GM23338 (cell line): ENCODE measurements at regions not wholly inside any gene's neighbourhood (a gene's known extent, or its start where the extent isn't known, plus 50 kb on each side); places are given as distances from the start of the nearest gene placed in this dataset.

Experiments used
- ATAC-seq: fragments of 200-7000 bp; cut with Tn5 transposase; 3 replicates; pipeline ENCODE4 v1.9.1; 2020
- DNase-seq: peaks from one replicate; pipeline ENCODE4 v3.0.0-alpha.2; 2015; ENCODE audit warnings: low spot score
- H2AFZ ChIP-seq: fragments of 200-600 bp; sonication (generic); 2 replicates; pipeline ENCODE4 v1.8.0; 2016; ENCODE audit warnings: antibody characterized with exemption, mild to moderate bottlenecking, moderate library complexity
- H3F3A ChIP-seq: fragments of 200-600 bp; sonication (generic); replicated peaks from 2 replicates; pipeline ENCODE4 v1.8.0; 2017; ENCODE audit warnings: antibody characterized with exemption, mixed run types, low read depth
- H3K27ac ChIP-seq: fragments of 200-600 bp; sonication (generic); 2 replicates; pipeline ENCODE4 v1.6.1; 2016; ENCODE audit warnings: low read depth
- H3K27me3 ChIP-seq: fragments of 200-600 bp; sonication (generic); 2 replicates; pipeline ENCODE4 v1.8.0; 2016; ENCODE audit warnings: mild to moderate bottlenecking, mixed run types, moderate library complexity; ENCODE audit not compliant: insufficient read depth
- H3K36me3 ChIP-seq: fragments of 200-600 bp; sonication (generic); 2 replicates; pipeline ENCODE4 v1.8.0; 2016; ENCODE audit warnings: mild to moderate bottlenecking; ENCODE audit not compliant: insufficient read depth
- H3K4me1 ChIP-seq: fragments of 200-600 bp; sonication (generic); 2 replicates; pipeline ENCODE4 v1.8.0; 2016; ENCODE audit warnings: mild to moderate bottlenecking, moderate library complexity; ENCODE audit not compliant: insufficient read depth
- H3K4me2 ChIP-seq: fragments of 200-600 bp; sonication (generic); 2 replicates; pipeline ENCODE4 v1.7.1; 2017; ENCODE audit warnings: mixed run types
- H3K4me3 ChIP-seq: fragments of 200-600 bp; sonication (generic); 2 replicates; pipeline ENCODE4 v1.6.1; 2016; ENCODE audit warnings: mixed run types
- H3K79me2 ChIP-seq: fragments of 200-600 bp; sonication (generic); replicated peaks from 2 replicates; pipeline ENCODE4 v1.8.0; 2017; ENCODE audit warnings: mild to moderate bottlenecking; ENCODE audit not compliant: insufficient read depth
- H3K9me2 ChIP-seq: fragments of 200-600 bp; sonication (generic); 2 replicates; pipeline ENCODE4 v1.8.0; 2017; ENCODE audit not compliant: insufficient read depth
- H4K20me1 ChIP-seq: fragments of 200-600 bp; sonication (generic); replicated peaks from 2 replicates; pipeline ENCODE4 v1.8.0; 2017; ENCODE audit warnings: mild to moderate bottlenecking; ENCODE audit not compliant: insufficient read depth
- H3K27ac Mint-ChIP-seq: 2 replicates; pipeline ENCODE4 v1.8.0; 2020; ENCODE audit warnings: inconsistent platforms, mild to moderate bottlenecking, moderate library complexity, mixed read lengths
- H3K27me3 Mint-ChIP-seq: 3 replicates; pipeline ENCODE4 v1.8.0; 2022; ENCODE audit warnings: low read depth, mild to moderate bottlenecking, moderate library complexity, mixed read lengths, inconsistent platforms; ENCODE audit not compliant: insufficient read depth, poor library complexity
- H3K36me3 Mint-ChIP-seq: 3 replicates; pipeline ENCODE4 v1.8.0; 2021; ENCODE audit warnings: low read depth, mild to moderate bottlenecking, inconsistent platforms, moderate library complexity, mixed read lengths
- H3K4me1 Mint-ChIP-seq: 3 replicates; pipeline ENCODE4 v1.8.0; 2020; ENCODE audit warnings: mild to moderate bottlenecking, inconsistent platforms, mixed read lengths
- H3K4me3 Mint-ChIP-seq: 3 replicates; pipeline ENCODE4 v1.8.0; 2021; ENCODE audit warnings: moderate library complexity, mild to moderate bottlenecking, inconsistent platforms, mixed read lengths
- H3K9me3 Mint-ChIP-seq: 3 replicates; pipeline ENCODE4 v1.8.0; 2020; ENCODE audit warnings: moderate library complexity, mild to moderate bottlenecking, inconsistent platforms, mixed read lengths
- CREB1 ChIP-seq: fragments of 250-450 bp; sonication (Bioruptor Pico); IDR thresholded peaks from 2 replicates; pipeline ENCODE4 v1.5.0; 2020; ENCODE audit warnings: low read depth, mild to moderate bottlenecking, moderate library complexity
- CTCF ChIP-seq, 2 experiments: fragments of 200-600 bp in 1 of 2; sonication (generic) in 1 of 2; conservative IDR thresholded peaks; 2 replicates each; pipeline versions ENCODE4 v1.5.1 to v1.6.1; 2016 to 2017; ENCODE audit warnings: antibody characterized with exemption in 2 of 2, low read depth in 2 of 2, mild to moderate bottlenecking in 2 of 2, moderate library complexity in 1 of 2
- ETS1 ChIP-seq: IDR thresholded peaks from 2 replicates; pipeline ENCODE4 v1.6.1; 2016; ENCODE audit warnings: antibody characterized with exemption
- EZH2 ChIP-seq: fragments of 200-600 bp; sonication (generic); IDR thresholded peaks from one replicate; pipeline ENCODE4 v1.8.0; 2017; ENCODE audit warnings: antibody characterized with exemption, mild to moderate bottlenecking, low read depth; ENCODE audit not compliant: unreplicated experiment
- EZH2phosphoT487 ChIP-seq: fragments of 200-600 bp; sonication (generic); IDR thresholded peaks from one replicate; pipeline ENCODE4 v1.8.1; 2018; ENCODE audit warnings: antibody characterized with exemption; ENCODE audit not compliant: unreplicated experiment
- JUNB ChIP-seq: IDR thresholded peaks from one replicate; pipeline ENCODE4 v1.6.1; 2016; ENCODE audit warnings: antibody characterized with exemption; ENCODE audit not compliant: unreplicated experiment
- NANOG ChIP-seq: IDR thresholded peaks from 2 replicates; pipeline ENCODE4 v1.6.1; 2016; ENCODE audit warnings: antibody characterized with exemption, borderline replicate concordance
- POLR2AphosphoS5 ChIP-seq: IDR thresholded peaks from 2 replicates; pipeline ENCODE4 v1.6.1; 2016; ENCODE audit warnings: antibody characterized with exemption, low read depth
- REST ChIP-seq: IDR thresholded peaks from one replicate; pipeline ENCODE4 v1.6.1; 2018; ENCODE audit warnings: antibody characterized with exemption; ENCODE audit not compliant: unreplicated experiment
- STAT1 ChIP-seq: IDR thresholded peaks from one replicate; pipeline ENCODE4 v1.6.1; 2016; ENCODE audit warnings: antibody characterized with exemption; ENCODE audit not compliant: unreplicated experiment
- ZNF114 ChIP-seq: fragments of 250-450 bp; sonication (Bioruptor Pico); IDR thresholded peaks from 2 replicates; pipeline ENCODE4 v1.5.0; 2020; ENCODE audit warnings: mild to moderate bottlenecking, moderate library complexity
- ZNF331 ChIP-seq: fragments of 250-450 bp; sonication (Bioruptor Pico); IDR thresholded peaks from 2 replicates; pipeline ENCODE4 v1.5.0; 2020; ENCODE audit warnings: low read depth, mild to moderate bottlenecking, moderate library complexity
- ZNF462 ChIP-seq: fragments of 250-450 bp; sonication (Bioruptor Pico); IDR thresholded peaks from 2 replicates; pipeline ENCODE4 v1.5.0; 2020; ENCODE audit warnings: mild to moderate bottlenecking, moderate library complexity

GRCh38 chr3:26259176-26259575, 363.4 kb upstream of the LRRC3B start:
- ATAC-seq (no peak), DNase-seq (no peak)
- Histone ChIP-seq H3K4me1 (no peaks in the 10 kb centered on the region), H3K9me2 (peaks cover 8% of the 10 kb centered on the region; the same call in 1 of the 2 replicates), H3F3A (no peaks in the 10 kb centered on the region), H3K27ac (no peak overlapping the region), H4K20me1 (no peaks in the 10 kb centered on the region), H3K27me3 (no peaks in the 10 kb centered on the region), H3K79me2 (no peaks in the 10 kb centered on the region), H3K4me3 (no peak overlapping the region), H3K4me2 (no peak overlapping the region), H2AFZ (no peak overlapping the region), H3K36me3 (no peaks in the 10 kb centered on the region)
- no peak overlapping the region for H3K4me3 Mint-ChIP-seq
- H3K4me1 Mint-ChIP-seq: no peaks in the 10 kb centered on the region; the same call in 2 of the 3 replicates
- peaks cover 1% of the 10 kb centered on the region for H3K27me3 Mint-ChIP-seq
- no peaks in the 10 kb centered on the region for H3K9me3 Mint-ChIP-seq
- H3K27ac Mint-ChIP-seq: no peak overlapping the region
- H3K36me3 Mint-ChIP-seq: no peaks in the 10 kb centered on the region
- TF ChIP-seq NANOG (no peak), EZH2 (no peak), ETS1 (no peak), CREB1 (CRISPR knock-in tag) (no peak), POLR2AphosphoS5 (no peak), ZNF331 (no peak), STAT1 (no peak), EZH2phosphoT487 (no peak), JUNB (no peak), ZNF462 (CRISPR knock-in tag) (no peak), ZNF114 (CRISPR knock-in tag) (no peak), CTCF (conservative IDR thresholded peaks at IDR 0.05; ENCODE audit: low read depth in 2 of 2) (no peak), REST (no peak)
